Midbrain (tissue), 1 donor: ENCODE measurements at regions not wholly inside any gene's neighbourhood (a gene's known extent, or its start where the extent isn't known, plus 50 kb on each side); places are given as distances from the start of the nearest gene placed in this dataset.

Source experiments
- DNase-seq: peaks from one replicate; lab custom pipeline; 2025; lab: John Stamatoyannopoulos, UW

- no peak for DNase-seq
These were observed 1045.8 kb downstream of the CNTNAP5 start for GRCh38 chr2:125070726-125071505.

GRCh38 chr2:125073440-125073839 is 1048.4 kb downstream of the CNTNAP5 start:
- no peak for DNase-seq

- no peak for DNase-seq
These were observed 1060.8 kb downstream of the CNTNAP5 start for GRCh38 chr2:125085904-125086303.

GRCh38 chr2:125086313-125087184 is 1061.5 kb downstream of the CNTNAP5 start:
- DNase-seq: no peak

GRCh38 chr2:125092276-125093009 is 1067.4 kb downstream of the CNTNAP5 start:
- DNase-seq: no peak

- no peak for DNase-seq
These were observed 1070.7 kb downstream of the CNTNAP5 start for GRCh38 chr2:125095826-125096225.

- no peak for DNase-seq
These were observed 1081.6 kb downstream of the CNTNAP5 start for GRCh38 chr2:125106710-125107109.

- no peak for DNase-seq
These were observed 1082.4 kb downstream of the CNTNAP5 start for GRCh38 chr2:125107446-125107845.

GRCh38 chr2:125108251-125108650 is 1083.2 kb downstream of the CNTNAP5 start:
- no peak for DNase-seq

- no peak for DNase-seq
These were observed 1100.8 kb downstream of the CNTNAP5 start for GRCh38 chr2:125125902-125126301.

- no peak for DNase-seq
These were observed 1135.9 kb downstream of the CNTNAP5 start for GRCh38 chr2:125160947-125161346.

- no peak for DNase-seq
These were observed 1142.1 kb downstream of the CNTNAP5 start for GRCh38 chr2:125167152-125167551.

GRCh38 chr2:125167820-125168219 is 1142.7 kb downstream of the CNTNAP5 start:
- DNase-seq: no peak

GRCh38 chr2:125168442-125168841 is 1143.4 kb downstream of the CNTNAP5 start:
- DNase-seq: no peak

GRCh38 chr2:125169022-125169763 is 1144.1 kb downstream of the CNTNAP5 start:
- DNase-seq: no peak

GRCh38 chr2:125169764-125170146 is 1144.7 kb downstream of the CNTNAP5 start:
- DNase-seq: no peak

GRCh38 chr2:125172181-125172580 is 1147.1 kb downstream of the CNTNAP5 start:
- DNase-seq: no peak

- no peak for DNase-seq
These were observed 1150.3 kb downstream of the CNTNAP5 start for GRCh38 chr2:125175415-125175814.

GRCh38 chr2:125185691-125186270 is 1160.7 kb downstream of the CNTNAP5 start:
- no peak for DNase-seq

GRCh38 chr2:125207431-125207830 is 1182.3 kb downstream of the CNTNAP5 start:
- DNase-seq: no peak

- no peak for DNase-seq
These were observed 1191.2 kb downstream of the CNTNAP5 start for GRCh38 chr2:125216321-125216720.
